HG02884 (cell line): ENCODE measurements at regions not wholly inside any gene's neighbourhood (a gene's known extent, or its start where the extent isn't known, plus 50 kb on each side); places are given as distances from the start of the nearest gene placed in this dataset.

Experiments
- ATAC-seq: cut with Tn5 transposase; IDR thresholded peaks from one replicate; pipeline ENCODE4 v1.9.1; 2021; ENCODE audit warnings: mild to moderate bottlenecking, moderate library complexity; ENCODE audit not compliant: unreplicated experiment

GRCh38 chr4:43341741-43342140 is 449.2 kb downstream of the GRXCR1 start:
- ATAC-seq: no peak

DNA sequence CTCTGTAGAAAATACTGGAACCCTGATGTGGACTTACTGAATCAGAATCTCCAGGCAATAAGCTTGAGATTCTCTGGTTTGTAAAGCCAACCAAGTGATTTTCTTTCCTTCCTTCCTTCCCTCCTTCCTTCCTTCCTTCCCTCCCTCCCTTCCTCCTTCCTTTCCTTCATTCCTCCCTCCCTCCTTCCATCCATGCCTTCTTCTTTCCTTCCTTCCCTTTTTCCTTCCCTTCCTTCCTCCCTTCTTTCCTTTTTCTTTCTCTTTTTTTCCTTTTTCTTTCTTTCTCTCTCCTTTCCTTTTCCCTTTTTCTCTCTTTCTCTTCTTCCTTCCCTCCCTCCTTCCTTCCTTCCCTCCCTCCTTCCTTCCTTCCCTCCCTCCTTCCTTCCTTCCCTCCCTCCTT is 450.8 kb downstream of the GRXCR1 start:
- ATAC-seq: no peak

DNA sequence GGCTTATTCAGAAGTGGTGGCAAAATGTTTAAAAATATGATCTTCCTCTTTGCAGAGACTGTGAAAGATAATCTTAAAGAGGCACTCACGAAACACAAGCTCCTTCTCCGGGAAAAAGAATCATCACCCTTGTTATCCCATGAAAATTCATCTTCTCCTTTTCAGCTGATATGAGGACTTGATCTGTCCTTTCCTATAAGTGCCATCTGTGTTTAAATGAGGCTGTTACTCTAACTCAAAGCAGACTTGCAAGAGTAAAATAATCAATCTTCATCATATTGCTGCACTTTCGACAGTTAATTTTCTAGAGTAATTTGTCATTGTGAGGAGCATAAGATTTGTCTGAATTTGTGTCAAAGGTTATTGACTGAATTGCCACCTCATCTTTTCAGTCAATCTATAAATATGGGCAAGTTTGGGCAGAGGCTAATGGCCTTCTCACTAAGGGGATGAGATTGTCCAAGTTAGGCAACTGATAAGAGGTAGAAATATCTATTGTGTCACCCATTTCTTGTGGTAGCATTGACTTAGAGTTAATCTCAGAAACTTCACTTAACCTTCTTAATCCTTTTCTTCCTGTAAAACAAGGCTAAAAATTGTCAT is 452.9 kb downstream of the GRXCR1 start:
- ATAC-seq: no peak

- ATAC-seq: no peak
Observed at GRCh38 chr4:43348591-43348990, 456.1 kb downstream of the GRXCR1 start.

- ATAC-seq: no peak
Observed at GRCh38 chr4:43351970-43352806, 459.7 kb downstream of the GRXCR1 start.

- ATAC-seq: no peak
Observed at GRCh38 chr4:43352859-43353258, 460.3 kb downstream of the GRXCR1 start.

DNA sequence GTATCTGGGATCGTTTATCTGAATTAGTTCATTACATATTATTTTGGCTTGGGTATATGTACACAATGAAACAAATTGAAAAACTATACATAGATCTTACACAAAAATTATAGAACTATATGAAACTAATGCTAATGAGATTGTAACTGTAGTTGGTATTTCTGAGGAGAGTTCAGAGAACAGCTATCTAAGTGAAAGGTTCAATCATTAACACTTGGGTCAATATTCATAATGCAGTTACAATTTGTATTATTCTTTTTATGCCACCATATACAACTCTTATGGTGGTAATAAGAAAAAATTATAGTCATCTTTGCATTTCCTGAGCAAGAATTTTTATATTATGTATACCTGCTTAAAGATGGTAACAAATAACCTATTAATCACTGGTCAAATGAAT is 461.0 kb downstream of the GRXCR1 start:
- no peak for ATAC-seq

DNA sequence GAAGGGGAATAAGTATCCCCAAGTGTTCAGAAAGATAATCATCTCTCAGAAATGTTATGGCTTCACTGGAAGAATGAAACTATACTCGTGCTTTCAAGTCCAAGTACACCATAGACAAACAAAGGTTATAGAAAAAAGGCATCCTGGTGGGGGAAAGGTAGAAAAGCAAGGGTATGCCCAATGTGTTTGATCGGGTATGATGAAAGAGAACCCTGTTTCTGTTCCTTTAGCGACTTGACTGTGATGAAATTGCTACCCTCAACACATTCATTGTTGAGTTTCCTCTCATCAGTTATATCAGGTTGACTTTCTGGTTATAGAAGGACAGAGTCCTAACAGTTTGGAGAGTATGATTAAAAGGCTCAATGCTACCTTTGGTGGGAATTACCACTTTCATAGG is 464.3 kb downstream of the GRXCR1 start:
- ATAC-seq: no peak

- no peak for ATAC-seq
Observed at GRCh38 chr4:43357252-43357974, 464.9 kb downstream of the GRXCR1 start.

- ATAC-seq: no peak
Observed at GRCh38 chr4:43360296-43360695, 467.8 kb downstream of the GRXCR1 start.

DNA sequence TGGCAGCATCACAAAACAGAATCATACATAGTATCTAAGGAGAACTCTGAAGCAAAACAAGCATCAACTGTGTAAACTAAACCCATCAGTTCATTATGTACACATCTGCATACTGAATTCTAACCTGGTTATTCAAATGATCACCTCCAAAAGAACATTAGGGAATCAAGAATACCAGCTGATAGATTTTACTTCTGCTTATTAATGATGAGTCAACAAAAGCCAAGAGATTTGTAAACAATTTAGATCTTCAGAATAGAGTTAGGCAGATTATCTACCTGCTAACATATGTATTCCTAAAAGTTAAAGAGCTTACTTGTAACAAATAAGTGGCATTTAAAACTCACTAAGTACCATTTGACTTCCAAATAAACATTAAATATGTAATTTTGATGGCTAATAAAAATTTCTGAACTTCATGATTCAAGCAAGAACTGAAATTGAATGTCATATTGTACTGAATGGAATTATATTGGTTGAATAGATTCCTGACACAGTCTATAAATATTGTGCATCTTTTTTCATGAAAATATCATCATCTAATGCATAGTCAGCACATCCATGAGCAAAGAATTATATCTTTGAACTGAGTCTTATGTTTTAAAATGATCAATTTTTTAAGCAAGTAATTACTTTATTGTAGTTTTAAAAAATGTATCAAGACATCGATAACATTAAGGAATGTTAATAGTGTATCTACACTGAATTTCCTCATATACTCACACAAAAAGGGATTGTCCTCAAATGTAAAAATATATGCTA is 470.5 kb downstream of the GRXCR1 start:
- ATAC-seq: no peak

DNA sequence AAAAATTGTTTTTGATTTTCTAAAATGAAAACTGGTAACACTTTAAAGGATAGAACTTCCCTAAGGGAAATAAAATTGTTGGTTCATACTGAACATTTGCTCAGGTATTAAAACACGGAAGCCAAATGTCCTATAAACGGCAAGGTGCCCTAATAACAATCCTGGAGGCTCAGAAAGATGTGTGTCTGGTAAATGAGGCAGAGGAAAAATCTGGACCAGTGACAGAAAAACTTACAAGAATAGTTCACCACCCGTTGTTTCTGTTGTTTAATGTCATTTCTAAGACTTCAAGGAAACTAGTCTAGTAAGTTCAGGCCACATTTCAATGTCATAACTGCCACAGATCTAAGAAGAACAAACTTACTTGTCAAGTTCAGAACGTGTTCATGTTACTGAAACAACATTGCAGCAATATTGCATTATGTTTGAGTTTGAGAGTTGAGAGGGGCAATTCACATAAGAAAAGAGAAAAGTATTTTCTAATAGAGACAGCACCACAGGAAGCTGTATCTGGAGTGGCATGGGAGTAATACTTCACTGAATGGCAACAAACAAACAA is 476.6 kb downstream of the GRXCR1 start:
- no peak for ATAC-seq

- no peak for ATAC-seq
Observed at GRCh38 chr4:43373201-43373600, 480.7 kb downstream of the GRXCR1 start.

DNA sequence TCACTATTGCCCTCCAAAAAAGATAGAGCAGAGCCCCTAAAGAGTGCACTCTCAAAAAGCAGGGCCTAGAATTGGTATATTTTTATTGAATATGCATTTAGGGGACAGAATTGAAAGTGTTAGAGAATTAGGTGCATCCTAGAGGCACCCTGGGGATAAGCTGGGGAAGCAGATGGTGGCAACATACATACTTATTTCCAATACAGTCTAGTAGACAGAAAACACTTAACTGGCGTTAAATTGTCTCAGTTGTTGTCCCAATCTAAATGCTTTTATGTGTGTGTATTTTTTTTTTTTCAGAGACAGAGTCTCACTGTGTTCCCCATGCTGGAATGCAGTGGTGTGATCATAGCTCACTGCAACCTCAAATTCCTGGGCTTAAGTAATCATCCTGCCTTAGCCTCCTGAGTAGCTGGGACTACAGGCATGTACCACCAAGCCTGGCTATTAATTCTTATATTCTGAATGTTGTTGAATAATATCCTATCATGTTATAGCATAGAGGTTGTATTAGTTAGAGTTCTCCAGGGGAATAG is 481.8 kb downstream of the GRXCR1 start:
- ATAC-seq: no peak

DNA sequence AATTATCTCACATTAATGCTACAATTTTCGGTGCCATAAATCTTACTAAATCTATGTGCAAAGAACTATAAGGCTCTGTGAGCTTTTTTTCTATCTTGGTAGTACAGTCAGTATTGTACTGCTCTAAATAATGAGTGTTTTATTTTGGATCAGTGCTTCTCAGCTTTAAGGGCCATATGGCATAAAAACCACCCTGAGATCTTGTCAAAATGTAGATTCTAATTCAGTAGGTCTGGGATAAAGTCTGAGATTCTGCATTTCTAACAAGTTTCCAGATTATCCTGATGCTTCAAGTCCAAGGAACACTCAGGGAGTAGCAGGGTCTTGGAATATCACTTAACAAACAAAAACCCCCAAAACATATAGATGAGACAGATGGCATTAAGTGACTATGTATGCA is 486.5 kb downstream of the GRXCR1 start:
- ATAC-seq: no peak

- ATAC-seq: no peak
Observed at GRCh38 chr4:43380093-43380492, 487.6 kb downstream of the GRXCR1 start.

DNA sequence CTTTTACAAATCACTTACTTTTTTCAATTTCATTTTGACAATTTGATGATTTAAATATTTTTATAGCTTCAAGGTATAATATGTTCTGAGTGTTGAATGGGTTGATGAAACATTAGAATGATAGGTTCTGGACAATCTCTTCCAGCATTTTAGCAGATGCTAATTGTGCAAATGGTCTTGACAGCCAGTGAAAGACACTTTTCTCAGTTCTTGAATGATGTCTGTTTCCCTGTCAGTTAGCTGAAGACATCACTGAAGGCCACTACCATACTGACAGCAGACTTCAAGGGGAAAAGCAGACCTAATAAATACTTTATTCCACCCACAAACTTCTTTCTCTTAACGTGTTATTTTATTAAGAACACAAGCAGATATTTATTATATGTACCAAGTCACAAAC is 498.6 kb downstream of the GRXCR1 start:
- ATAC-seq: no peak

- ATAC-seq: no peak
Observed at GRCh38 chr4:43394976-43395375, 502.5 kb downstream of the GRXCR1 start.

DNA sequence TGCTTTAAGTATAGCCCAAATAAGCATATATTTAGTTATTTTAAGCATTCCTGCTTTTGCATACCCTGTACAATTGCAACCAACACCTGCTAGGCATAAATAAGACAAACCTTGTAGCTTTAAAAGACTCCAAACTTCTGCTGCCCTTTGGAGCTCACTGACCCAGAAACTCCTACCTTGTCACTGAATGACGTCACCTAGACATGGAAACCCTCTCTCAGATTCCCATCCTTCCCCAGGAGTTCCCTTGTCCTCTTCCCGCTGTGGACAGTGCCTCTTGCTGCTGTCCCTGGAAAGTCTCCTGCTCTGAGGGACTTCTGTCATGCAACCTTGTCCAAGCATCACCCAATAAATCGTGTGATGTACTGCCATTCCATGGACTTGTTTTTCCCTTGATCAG is 507.2 kb downstream of the GRXCR1 start:
- no peak for ATAC-seq

- no peak for ATAC-seq
Observed at GRCh38 chr4:43402393-43402792, 509.9 kb downstream of the GRXCR1 start.

GRCh38 chr4:43410636-43411035 is 518.1 kb downstream of the GRXCR1 start:
- ATAC-seq: no peak
